A673 (cell line): ENCODE measurements at regions not wholly inside any gene's neighbourhood (a gene's known extent, or its start where the extent isn't known, plus 50 kb on each side); places are given as distances from the start of the nearest gene placed in this dataset.

Experiments used
- BruUV-seq: library from RNA; stranded (reverse); fragments of 400-500 nt; replicated peaks from 2 replicates; lab custom pipeline; 2021; lab: Mats Ljungman, UMichigan
- CTCF ChIA-PET: fragments of 300-600 bp; sonication (Branson Sonifier 250); formaldehyde crosslinking; loops from one replicate; lab custom pipeline; 2022; ENCODE audit warnings: antibody characterized with exemption; lab: Charles Lee
- POLR2A ChIA-PET: fragments of 300-600 bp; sonication (Branson Sonifier 250); formaldehyde crosslinking; loops from one replicate; lab custom pipeline; 2022; ENCODE audit warnings: antibody characterized with exemption; ENCODE audit not compliant: low non-redundant PET; lab: Charles Lee
- DNase-seq: peaks from one replicate; pipeline ENCODE4 v3.0.0-alpha.2; 2015; ENCODE audit warnings: low spot score
- H3K27ac ChIP-seq: fragments of 200-600 bp; sonication (generic); 2 replicates; pipeline ENCODE4 v1.5.1; 2016; ENCODE audit warnings: mixed run types, low read depth, mild to moderate bottlenecking, mixed read lengths, antibody characterized with exemption, low read length; ENCODE audit not compliant: poor library complexity, severe bottlenecking
- H3K27me3 ChIP-seq: fragments of 200-600 bp; sonication (generic); replicated peaks from 2 replicates; pipeline ENCODE4 v1.6.1; 2017; ENCODE audit warnings: mixed run types, low read depth, mild to moderate bottlenecking, mixed read lengths, antibody characterized with exemption, low read length; ENCODE audit not compliant: insufficient read depth, poor library complexity
- H3K36me3 ChIP-seq: fragments of 200-600 bp; sonication (generic); 2 replicates; pipeline ENCODE4 v1.6.1; 2016; ENCODE audit warnings: mixed run types, mild to moderate bottlenecking, mixed read lengths, antibody characterized with exemption, low read length; ENCODE audit not compliant: insufficient read depth, poor library complexity, severe bottlenecking
- H3K4me1 ChIP-seq: fragments of 200-600 bp; sonication (generic); 2 replicates; pipeline ENCODE4 v1.6.1; 2017; ENCODE audit warnings: mixed run types, mild to moderate bottlenecking, mixed read lengths, antibody characterized with exemption, low read length; ENCODE audit not compliant: insufficient read depth, poor library complexity, severe bottlenecking
- H3K4me3 ChIP-seq: fragments of 200-600 bp; sonication (generic); 2 replicates; pipeline ENCODE4 v1.5.1; 2016; ENCODE audit warnings: low read depth, mixed run types, mild to moderate bottlenecking, mixed read lengths, low read length; ENCODE audit not compliant: poor library complexity, severe bottlenecking
- H3K9me3 ChIP-seq: fragments of 200-600 bp; sonication (generic); 2 replicates; pipeline ENCODE4 v1.6.1; 2016; ENCODE audit warnings: mixed run types, low read depth, mild to moderate bottlenecking, mixed read lengths, antibody characterized with exemption, low read length; ENCODE audit not compliant: poor library complexity, severe bottlenecking
- EZH2 ChIP-seq: fragments of 200-600 bp; sonication (generic); IDR thresholded peaks from 2 replicates; pipeline ENCODE4 v1.6.1; 2017; ENCODE audit warnings: borderline replicate concordance, low read depth, mild to moderate bottlenecking, mixed read lengths, antibody characterized with exemption, low read length; ENCODE audit not compliant: poor library complexity, severe bottlenecking
- intact Hi-C: fragments of 100-400 bp; cut with micrococcal nuclease; formaldehyde crosslinking; loops from one replicate; pipeline ENCODE4 v1.10.0; 2022; ENCODE audit not compliant: unreplicated experiment
- TF ChIP-seq, protein P1 (sequence below): fragments of 300-800, 200-600 bp; sonication (generic); conservative IDR thresholded peaks from 2 replicates; pipeline ENCODE4 v1.5.1; 2017; ENCODE audit warnings: low read depth, mild to moderate bottlenecking, antibody characterized with exemption, low read length, moderate library complexity, mixed read lengths

DNA sequence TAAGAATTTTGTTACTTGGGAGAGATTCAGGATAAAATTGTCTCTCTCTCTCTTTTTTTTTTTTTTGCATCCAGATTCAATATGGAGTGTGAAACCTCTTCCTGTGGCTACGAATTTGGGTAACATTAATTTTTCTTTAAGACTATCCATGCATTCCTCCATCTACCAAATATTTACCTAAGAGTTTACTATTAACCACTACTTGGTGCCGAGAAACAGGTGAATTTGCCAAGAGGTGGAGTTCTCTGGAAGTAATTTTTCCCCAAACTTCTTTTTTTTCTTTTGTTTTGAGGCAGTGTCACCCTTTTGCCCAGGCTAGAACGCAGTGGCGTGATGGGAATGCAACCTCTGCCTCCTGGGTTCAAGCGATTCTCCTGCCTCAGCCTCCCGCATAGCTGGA, 206.3 kb upstream of the VLDLR start:
- Histone ChIP-seq H3K4me1 (peaks cover 19% of the 10 kb centered on the region), H3K9me3 (no peaks in the 10 kb centered on the region), H3K27me3 (no peaks in the 10 kb centered on the region), H3K36me3 (no peaks in the 10 kb centered on the region), H3K27ac (no peak overlapping the region), H3K4me3 (no peak overlapping the region)
- TF ChIP-seq, protein P1, sequence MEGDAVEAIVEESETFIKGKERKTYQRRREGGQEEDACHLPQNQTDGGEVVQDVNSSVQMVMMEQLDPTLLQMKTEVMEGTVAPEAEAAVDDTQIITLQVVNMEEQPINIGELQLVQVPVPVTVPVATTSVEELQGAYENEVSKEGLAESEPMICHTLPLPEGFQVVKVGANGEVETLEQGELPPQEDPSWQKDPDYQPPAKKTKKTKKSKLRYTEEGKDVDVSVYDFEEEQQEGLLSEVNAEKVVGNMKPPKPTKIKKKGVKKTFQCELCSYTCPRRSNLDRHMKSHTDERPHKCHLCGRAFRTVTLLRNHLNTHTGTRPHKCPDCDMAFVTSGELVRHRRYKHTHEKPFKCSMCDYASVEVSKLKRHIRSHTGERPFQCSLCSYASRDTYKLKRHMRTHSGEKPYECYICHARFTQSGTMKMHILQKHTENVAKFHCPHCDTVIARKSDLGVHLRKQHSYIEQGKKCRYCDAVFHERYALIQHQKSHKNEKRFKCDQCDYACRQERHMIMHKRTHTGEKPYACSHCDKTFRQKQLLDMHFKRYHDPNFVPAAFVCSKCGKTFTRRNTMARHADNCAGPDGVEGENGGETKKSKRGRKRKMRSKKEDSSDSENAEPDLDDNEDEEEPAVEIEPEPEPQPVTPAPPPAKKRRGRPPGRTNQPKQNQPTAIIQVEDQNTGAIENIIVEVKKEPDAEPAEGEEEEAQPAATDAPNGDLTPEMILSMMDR = no peak
- no peak for TF ChIP-seq EZH2
- no TSS peak for BruUV-seq
- ChIA-PET CTCF (no interaction called here), POLR2A (no interaction called here)
- intact Hi-C loops = no loop called here
- no peak for DNase-seq

DNA sequence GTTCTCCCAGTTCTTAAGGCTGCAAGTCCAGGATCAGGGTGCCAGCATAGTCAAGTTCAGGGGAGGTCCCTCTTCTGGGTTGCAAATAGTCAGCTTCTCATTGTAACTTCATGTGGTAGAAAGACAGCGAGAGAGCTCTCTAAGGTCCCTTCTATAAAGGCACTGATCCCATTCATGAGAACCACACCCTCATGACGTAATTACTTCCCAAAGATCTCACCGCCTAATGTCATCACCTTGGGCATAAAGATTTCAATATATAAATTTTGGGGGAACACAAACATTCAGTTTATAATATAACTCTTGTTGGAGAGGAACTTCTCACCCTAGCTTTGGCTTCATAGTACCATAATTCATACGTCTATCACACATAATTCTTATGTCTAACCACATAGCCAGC, 203.9 kb upstream of the VLDLR start:
- POLR2A ChIA-PET = no interaction called here

DNA sequence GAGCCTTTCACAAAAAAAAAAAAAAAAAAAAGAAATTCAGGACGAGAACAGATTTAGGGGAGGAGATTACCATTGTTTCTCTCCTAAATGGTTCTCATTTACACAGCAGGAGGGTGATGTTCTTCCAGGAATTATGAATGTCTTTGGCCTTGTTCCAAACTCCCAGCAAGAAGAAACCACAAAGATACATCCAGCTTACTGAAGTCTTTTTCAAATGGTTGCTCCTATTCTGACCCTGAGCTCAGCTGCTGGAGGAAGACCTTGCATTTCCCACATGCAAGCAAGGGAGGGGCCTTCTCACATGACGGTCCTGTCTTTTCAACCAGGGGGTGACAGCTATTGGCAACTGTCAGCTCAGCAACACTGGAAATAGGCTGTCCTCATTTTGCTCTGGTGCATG, 203.0 kb upstream of the VLDLR start:
- H3K4me1 ChIP-seq = peaks cover 17% of the 10 kb centered on the region
- H3K9me3 ChIP-seq = no peaks in the 10 kb centered on the region
- no TSS peak for BruUV-seq
- no peak for TF ChIP-seq EZH2
- TF ChIP-seq, protein P1 = no peak
- ChIA-PET POLR2A (no interaction called here), CTCF (no interaction called here)
- no peaks in the 10 kb centered on the region for H3K27me3 ChIP-seq
- H3K4me3 ChIP-seq = no peak overlapping the region
- no peaks in the 10 kb centered on the region for H3K36me3 ChIP-seq
- no peak overlapping the region for H3K27ac ChIP-seq
- intact Hi-C loops = no loop called here
- peak; percentile 83 for DNase-seq

More for the DNA sequence above, 203.9 kb upstream of the VLDLR start:
- no peaks in the 10 kb centered on the region for H3K36me3 ChIP-seq
- H3K27me3 ChIP-seq = no peaks in the 10 kb centered on the region
- BruUV-seq = no TSS peak
- CTCF ChIA-PET = no interaction called here
- no peak for DNase-seq
- peaks cover 17% of the 10 kb centered on the region for H3K4me1 ChIP-seq
- no peak overlapping the region for H3K27ac ChIP-seq
- no peaks in the 10 kb centered on the region for H3K9me3 ChIP-seq
- TF ChIP-seq EZH2 = no peak
- TF ChIP-seq, protein P1 = no peak
- intact Hi-C loops = no loop called here
- H3K4me3 ChIP-seq = no peak overlapping the region
